ENCODE measurements at regions not wholly inside any gene's neighbourhood (a gene's known extent, or its start where the extent isn't known, plus 50 kb on each side); places are given as distances from the start of the nearest gene placed in this dataset.
"Not testable (repeated sequence)": the region's sequence is repeated elsewhere in the genome, so short reads cannot be mapped to it uniquely, and the experiment has no call there.

GRCh38 chr1:238429703-238430102 is 539.0 kb upstream of the ZP4 start:
- TF ChIP-seq, protein P1, sequence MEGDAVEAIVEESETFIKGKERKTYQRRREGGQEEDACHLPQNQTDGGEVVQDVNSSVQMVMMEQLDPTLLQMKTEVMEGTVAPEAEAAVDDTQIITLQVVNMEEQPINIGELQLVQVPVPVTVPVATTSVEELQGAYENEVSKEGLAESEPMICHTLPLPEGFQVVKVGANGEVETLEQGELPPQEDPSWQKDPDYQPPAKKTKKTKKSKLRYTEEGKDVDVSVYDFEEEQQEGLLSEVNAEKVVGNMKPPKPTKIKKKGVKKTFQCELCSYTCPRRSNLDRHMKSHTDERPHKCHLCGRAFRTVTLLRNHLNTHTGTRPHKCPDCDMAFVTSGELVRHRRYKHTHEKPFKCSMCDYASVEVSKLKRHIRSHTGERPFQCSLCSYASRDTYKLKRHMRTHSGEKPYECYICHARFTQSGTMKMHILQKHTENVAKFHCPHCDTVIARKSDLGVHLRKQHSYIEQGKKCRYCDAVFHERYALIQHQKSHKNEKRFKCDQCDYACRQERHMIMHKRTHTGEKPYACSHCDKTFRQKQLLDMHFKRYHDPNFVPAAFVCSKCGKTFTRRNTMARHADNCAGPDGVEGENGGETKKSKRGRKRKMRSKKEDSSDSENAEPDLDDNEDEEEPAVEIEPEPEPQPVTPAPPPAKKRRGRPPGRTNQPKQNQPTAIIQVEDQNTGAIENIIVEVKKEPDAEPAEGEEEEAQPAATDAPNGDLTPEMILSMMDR (IDR thresholded peaks at IDR 0.05; ENCODE audit: insufficient read depth, low read depth, low read length) = not testable (repeated sequence)
- TF ChIP-seq EZH2 (IDR thresholded peaks at IDR 0.05; ENCODE audit: insufficient read depth, low read length) = not testable (repeated sequence)

All from astrocyte (in vitro differentiated cells and primary cell).